SU-DHL-6 (cell line): ENCODE measurements at regions not wholly inside any gene's neighbourhood (a gene's known extent, or its start where the extent isn't known, plus 50 kb on each side); places are given as distances from the start of the nearest gene placed in this dataset.

Experiments used
- H2AFZ ChIP-seq: fragments of 200-600 bp; sonication (generic); 2 replicates; pipeline ENCODE4 v1.6.1; 2014; ENCODE audit warnings: low read depth, mild to moderate bottlenecking, moderate library complexity, mixed read lengths, antibody characterized with exemption, low read length; ENCODE audit not compliant: severe bottlenecking
- H3F3A ChIP-seq: fragments of 200-600 bp; shearing (Covaris generic); 2 replicates; pipeline ENCODE4 v1.6.0; 2016; ENCODE audit warnings: antibody characterized with exemption, mild to moderate bottlenecking; ENCODE audit not compliant: insufficient read depth
- H3K27ac ChIP-seq: fragments of 200-600 bp; sonication (generic); 2 replicates; pipeline ENCODE4 v1.5.1; 2016; ENCODE audit warnings: low read depth, mild to moderate bottlenecking, low read length, moderate library complexity, mixed read lengths
- H3K27me3 ChIP-seq: fragments of 200-600 bp; sonication (generic), shearing (Covaris generic); 2 replicates; pipeline ENCODE4 v1.6.0; 2014; ENCODE audit warnings: mild to moderate bottlenecking, low read length
- H3K36me3 ChIP-seq: fragments of 200-600 bp; sonication (generic); 2 replicates; pipeline ENCODE4 v1.6.1; 2014; ENCODE audit warnings: mild to moderate bottlenecking, low read length, mixed read lengths
- H3K4me2 ChIP-seq: fragments of 300-600, 200-600 bp; shearing (Covaris generic), sonication (generic); 2 replicates; pipeline ENCODE4 v1.6.0; 2014; ENCODE audit warnings: low read length, low read depth, mild to moderate bottlenecking; ENCODE audit not compliant: poor library complexity, severe bottlenecking
- H3K4me3 ChIP-seq: fragments of 200-600 bp; sonication (generic); 2 replicates; pipeline ENCODE4 v1.5.1; 2014; ENCODE audit warnings: antibody characterized with exemption, low read length, mild to moderate bottlenecking, mixed read lengths; ENCODE audit not compliant: insufficient read depth, poor library complexity, severe bottlenecking
- H3K79me2 ChIP-seq: fragments of 200-600 bp; sonication (generic); 2 replicates; pipeline ENCODE4 v1.6.1; 2014; ENCODE audit warnings: mild to moderate bottlenecking, low read length, moderate library complexity; ENCODE audit not compliant: insufficient read depth
- H3K9ac ChIP-seq: fragments of 200-600 bp; sonication (generic); 2 replicates; pipeline ENCODE4 v1.7.0; 2014; ENCODE audit warnings: mild to moderate bottlenecking, low read length
- H3K9me2 ChIP-seq: fragments of 200-600 bp; sonication (generic); replicated peaks from 2 replicates; pipeline ENCODE4 v1.6.1; 2014; ENCODE audit warnings: low read length; ENCODE audit not compliant: insufficient read depth
- H3K9me3 ChIP-seq: fragments of 200-600 bp; sonication (generic); 2 replicates; pipeline ENCODE4 v1.6.1; 2014; ENCODE audit warnings: low read length, mixed read lengths; ENCODE audit not compliant: insufficient read depth
- H4K20me1 ChIP-seq: fragments of 200-600 bp; sonication (generic); 2 replicates; pipeline ENCODE4 v1.6.1; 2014; ENCODE audit warnings: low read depth, mild to moderate bottlenecking, antibody characterized with exemption, low read length, moderate library complexity, mixed read lengths
- CTCF ChIP-seq: fragments of 200-600 bp; sonication (generic); IDR thresholded peaks from one replicate; pipeline ENCODE4 v1.5.1; 2017; ENCODE audit warnings: antibody characterized with exemption, mild to moderate bottlenecking, low read length, moderate library complexity; ENCODE audit not compliant: insufficient read depth, poor library complexity, severe bottlenecking
- EZH2phosphoT487 ChIP-seq: fragments of 200-600 bp; sonication (generic), shearing (Covaris generic); conservative IDR thresholded peaks from 2 replicates; pipeline ENCODE4 v1.6.1; 2018; ENCODE audit warnings: mild to moderate bottlenecking, antibody characterized with exemption, low read length, moderate library complexity, mixed read lengths

DNA sequence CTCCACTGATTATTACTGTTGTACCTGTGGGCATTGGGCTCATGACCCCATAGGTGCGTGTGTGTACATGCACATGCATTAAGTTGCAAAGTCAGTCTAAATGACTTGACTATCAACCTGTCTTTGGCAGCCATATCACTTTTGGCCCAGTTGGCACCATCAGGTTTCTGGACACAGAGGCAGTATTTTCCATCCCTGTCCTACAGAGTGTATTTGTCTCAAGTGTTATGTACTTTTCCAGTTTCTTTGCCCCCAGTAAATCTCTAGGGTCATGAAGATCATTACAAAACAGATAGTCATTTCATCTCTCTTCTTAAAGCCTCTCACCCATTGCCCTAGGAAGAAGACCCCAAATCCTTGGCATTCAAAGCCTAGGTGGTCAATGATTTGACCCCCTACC is 121.4 kb downstream of the C9orf152 start:
- H3K9ac ChIP-seq, result no peak overlapping the region
- no peaks in the 10 kb centered on the region for H3K9me3 ChIP-seq
- no peak overlapping the region for H3K4me3 ChIP-seq
- H3K79me2 ChIP-seq, result peaks cover 100% of the 10 kb centered on the region
- H2AFZ ChIP-seq, result no peak overlapping the region
- TF ChIP-seq EZH2phosphoT487 (no peak), CTCF (no peak)
- no peak overlapping the region for H3K27ac ChIP-seq
- H3F3A ChIP-seq, result 0 out of 2 replicates have a peak, but pooled peaks cover 4% of the 10 kb centered on the region
- peaks cover 9% of the 10 kb centered on the region for H3K36me3 ChIP-seq
- no peak overlapping the region for H3K4me2 ChIP-seq
- no peaks in the 10 kb centered on the region for H3K27me3 ChIP-seq
- no peaks in the 10 kb centered on the region for H3K9me2 ChIP-seq
- peaks cover 46% of the 10 kb centered on the region for H4K20me1 ChIP-seq

- Histone ChIP-seq H3K9me3 (no peaks in the 10 kb centered on the region), H3K9me2 (no peaks in the 10 kb centered on the region), H3K4me2 (no peak overlapping the region), H3K27me3 (no peaks in the 10 kb centered on the region), H3K27ac (no peak overlapping the region), H3K36me3 (peaks cover 9% of the 10 kb centered on the region), H4K20me1 (peaks cover 48% of the 10 kb centered on the region), H3K79me2 (peaks cover 100% of the 10 kb centered on the region), H2AFZ (no peak overlapping the region), H3F3A (0 out of 2 replicates have a peak, but pooled peaks cover 4% of the 10 kb centered on the region), H3K4me3 (no peak overlapping the region), H3K9ac (no peak overlapping the region)
- TF ChIP-seq EZH2phosphoT487 (no peak), CTCF (no peak)
Observed at GRCh38 chr9:110087605-110088004, 120.4 kb downstream of the C9orf152 start.

DNA sequence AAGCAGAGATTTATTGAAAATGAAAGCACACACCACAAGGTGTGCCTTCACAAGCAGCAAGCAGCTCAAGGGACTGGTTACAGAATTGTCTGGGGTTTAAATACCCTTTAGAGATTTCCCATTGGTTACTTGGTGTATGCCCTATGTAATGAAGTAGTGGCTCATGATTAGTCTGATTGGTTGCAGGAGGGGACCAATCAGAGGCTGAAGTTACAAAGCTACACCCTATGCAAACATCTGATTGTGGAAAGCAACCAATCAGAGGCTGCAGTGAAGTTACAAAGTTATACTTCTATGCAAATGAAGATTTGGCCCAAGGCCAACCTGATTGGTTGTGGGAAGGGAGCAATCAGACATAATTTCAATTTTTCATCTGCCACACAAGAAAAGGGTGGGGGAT is 119.9 kb downstream of the C9orf152 start:
- Histone ChIP-seq H4K20me1 (peaks cover 53% of the 10 kb centered on the region), H3F3A (0 out of 2 replicates have a peak, but pooled peaks cover 4% of the 10 kb centered on the region), H3K27ac (no peak overlapping the region), H3K36me3 (peaks cover 9% of the 10 kb centered on the region), H3K4me2 (no peak overlapping the region), H3K9me2 (no peaks in the 10 kb centered on the region), H3K9me3 (no peaks in the 10 kb centered on the region), H2AFZ (no peak overlapping the region), H3K9ac (no peak overlapping the region), H3K27me3 (no peaks in the 10 kb centered on the region), H3K79me2 (peaks cover 100% of the 10 kb centered on the region), H3K4me3 (no peak overlapping the region)
- TF ChIP-seq EZH2phosphoT487 (no peak), CTCF (no peak)
